HFF-Myc (cell line): ENCODE measurements at regions not wholly inside any gene's neighbourhood (a gene's known extent, or its start where the extent isn't known, plus 50 kb on each side); places are given as distances from the start of the nearest gene placed in this dataset.
A peak's percentile ranks its signal among the peaks of the same experiment; 100 is the strongest.

ENCODE experiments used
- DNase-seq: peaks from one replicate; pipeline ENCODE4 v3.0.0-alpha.2; 2011; ENCODE audit warnings: low read depth; ENCODE audit errors: extremely low read depth
- H3K4me3 ChIP-seq: replicated peaks from 2 replicates; pipeline ENCODE4 v1.5.1; 2011; ENCODE audit warnings: low read depth, mild to moderate bottlenecking, control low read depth, low read length
- TF ChIP-seq, protein P1 (sequence below): IDR thresholded peaks from 2 replicates; pipeline ENCODE4 v1.5.1; 2012; ENCODE audit warnings: mild to moderate bottlenecking, low read depth, low read length, control low read depth; ENCODE audit errors: missing control alignments

DNA sequence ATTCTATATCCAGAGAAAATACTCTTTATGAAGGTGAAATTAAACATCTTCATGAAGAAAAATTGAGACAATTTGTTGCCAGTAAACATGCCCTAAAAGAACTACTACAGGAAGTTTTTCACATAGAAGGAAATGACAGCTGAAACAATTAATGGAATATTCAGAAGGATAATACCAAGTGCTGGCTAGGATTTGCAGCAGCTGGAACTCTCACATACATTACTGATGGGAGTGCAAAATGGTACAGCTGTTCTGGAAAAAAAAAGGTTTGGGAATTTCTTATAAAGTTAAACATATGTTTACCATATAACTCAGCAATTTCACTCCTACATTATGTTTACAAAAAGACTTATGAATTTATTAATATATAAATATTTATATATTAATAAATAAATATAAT lies 193.2 kb upstream of the FAT4 start:
- TF ChIP-seq, protein P1, sequence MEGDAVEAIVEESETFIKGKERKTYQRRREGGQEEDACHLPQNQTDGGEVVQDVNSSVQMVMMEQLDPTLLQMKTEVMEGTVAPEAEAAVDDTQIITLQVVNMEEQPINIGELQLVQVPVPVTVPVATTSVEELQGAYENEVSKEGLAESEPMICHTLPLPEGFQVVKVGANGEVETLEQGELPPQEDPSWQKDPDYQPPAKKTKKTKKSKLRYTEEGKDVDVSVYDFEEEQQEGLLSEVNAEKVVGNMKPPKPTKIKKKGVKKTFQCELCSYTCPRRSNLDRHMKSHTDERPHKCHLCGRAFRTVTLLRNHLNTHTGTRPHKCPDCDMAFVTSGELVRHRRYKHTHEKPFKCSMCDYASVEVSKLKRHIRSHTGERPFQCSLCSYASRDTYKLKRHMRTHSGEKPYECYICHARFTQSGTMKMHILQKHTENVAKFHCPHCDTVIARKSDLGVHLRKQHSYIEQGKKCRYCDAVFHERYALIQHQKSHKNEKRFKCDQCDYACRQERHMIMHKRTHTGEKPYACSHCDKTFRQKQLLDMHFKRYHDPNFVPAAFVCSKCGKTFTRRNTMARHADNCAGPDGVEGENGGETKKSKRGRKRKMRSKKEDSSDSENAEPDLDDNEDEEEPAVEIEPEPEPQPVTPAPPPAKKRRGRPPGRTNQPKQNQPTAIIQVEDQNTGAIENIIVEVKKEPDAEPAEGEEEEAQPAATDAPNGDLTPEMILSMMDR = no peak
- no peak for DNase-seq
- no peak overlapping the region for H3K4me3 ChIP-seq

DNA sequence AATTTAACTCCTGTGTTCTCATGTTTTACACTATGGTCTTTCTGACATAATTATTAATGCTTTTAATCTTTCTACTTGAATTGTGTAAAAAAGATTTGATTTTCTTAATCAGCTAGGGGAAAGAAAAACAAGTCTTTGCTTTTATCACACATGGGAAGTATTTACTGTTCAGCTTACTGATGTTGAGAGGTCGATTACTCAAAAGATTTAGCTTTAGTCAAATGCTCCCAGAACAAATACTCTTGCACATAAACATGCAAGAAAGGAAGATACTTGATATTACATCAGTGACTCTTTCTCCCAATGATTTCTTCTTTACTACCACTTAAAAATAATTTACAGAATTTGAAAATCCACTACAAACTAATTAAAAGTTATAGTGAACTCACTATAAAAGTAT lies 198.3 kb upstream of the FAT4 start:
- H3K4me3 ChIP-seq = no peak overlapping the region
- TF ChIP-seq, protein P1 = no peak
- no peak for DNase-seq

DNA sequence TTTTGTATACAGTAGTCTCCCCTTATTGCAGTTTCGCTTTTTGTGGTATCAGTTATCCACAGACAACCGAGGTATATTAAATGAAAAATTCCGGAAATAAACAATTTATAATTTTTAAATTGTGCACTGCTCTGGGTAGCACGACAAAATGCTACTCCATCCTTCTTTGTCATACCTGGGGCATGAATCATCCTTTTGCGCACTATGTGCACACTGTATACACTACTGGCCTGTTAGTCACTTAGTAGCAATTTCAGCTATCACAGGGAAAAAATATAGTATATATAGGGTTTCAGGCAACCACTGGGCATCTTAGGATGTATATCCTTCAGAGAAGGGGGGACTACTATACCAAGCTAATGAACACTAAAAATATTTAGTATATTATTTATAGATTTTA lies 198.8 kb upstream of the FAT4 start:
- TF ChIP-seq, protein P1 = no peak
- DNase-seq = no peak
- no peak overlapping the region for H3K4me3 ChIP-seq

DNA sequence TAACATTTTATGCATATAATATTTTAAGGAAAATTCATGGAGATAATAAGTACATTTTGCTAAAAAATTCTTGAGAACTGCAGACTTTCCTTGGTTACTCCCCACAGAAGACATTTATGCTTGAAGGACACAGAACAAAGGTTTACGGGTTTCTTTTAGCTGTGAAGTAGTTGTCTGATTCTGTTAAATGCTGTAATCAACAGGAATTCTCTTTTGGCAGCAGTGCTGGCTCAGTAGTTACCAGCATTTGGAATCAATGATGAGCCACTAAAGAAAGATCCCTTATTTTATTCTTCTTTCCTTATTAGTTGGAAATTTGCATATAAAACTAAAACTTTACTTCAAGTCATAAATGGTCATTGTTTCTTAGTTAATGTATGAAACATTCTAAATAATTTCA lies 199.3 kb upstream of the FAT4 start:
- DNase-seq = no peak
- no peak overlapping the region for H3K4me3 ChIP-seq
- TF ChIP-seq, protein P1 = no peak

DNA sequence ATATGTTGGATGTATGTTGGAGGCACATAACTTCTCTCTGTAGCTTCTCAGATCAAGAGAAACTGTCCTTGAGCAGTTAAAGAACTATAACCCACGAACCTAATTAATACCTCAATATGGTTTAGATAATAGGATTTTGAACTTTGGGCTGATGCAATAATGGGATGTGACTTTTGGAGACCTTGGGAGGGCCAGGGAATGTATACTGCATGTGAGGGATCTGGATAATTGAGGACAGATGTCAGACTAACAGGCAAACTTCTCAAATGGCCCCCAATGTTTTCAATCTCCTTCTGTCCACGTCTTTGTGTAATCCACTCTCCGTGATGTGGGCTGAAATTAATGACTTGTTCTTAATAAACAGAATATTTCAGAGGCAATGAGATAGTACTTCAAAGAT lies 202.2 kb upstream of the FAT4 start:
- TF ChIP-seq, protein P1 = no peak
- DNase-seq = peak; percentile 9

DNA sequence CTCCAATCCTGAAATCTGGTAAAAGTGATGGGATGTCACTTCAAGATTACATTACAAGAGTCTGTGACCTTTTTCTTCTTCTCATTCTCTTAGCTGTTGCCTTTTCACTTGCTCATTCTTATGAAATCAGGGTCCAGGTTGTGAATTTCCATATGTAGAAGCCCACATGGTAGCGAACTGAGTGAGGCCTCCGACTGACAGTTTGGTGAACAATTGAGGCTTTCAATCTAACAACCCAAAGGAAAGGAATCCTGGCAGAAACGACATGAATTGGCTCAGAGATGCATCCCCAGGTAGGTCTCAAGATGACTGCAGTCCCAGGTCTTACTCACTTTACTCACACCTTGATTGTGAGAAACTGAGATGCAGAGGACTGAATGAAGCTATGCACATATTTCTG lies 203.4 kb upstream of the FAT4 start:
- no peak for DNase-seq
- H3K4me3 ChIP-seq = no peak overlapping the region
- TF ChIP-seq, protein P1 = no peak

More for the DNA sequence above, 202.2 kb upstream of the FAT4 start:
- no peak overlapping the region for H3K4me3 ChIP-seq

DNA sequence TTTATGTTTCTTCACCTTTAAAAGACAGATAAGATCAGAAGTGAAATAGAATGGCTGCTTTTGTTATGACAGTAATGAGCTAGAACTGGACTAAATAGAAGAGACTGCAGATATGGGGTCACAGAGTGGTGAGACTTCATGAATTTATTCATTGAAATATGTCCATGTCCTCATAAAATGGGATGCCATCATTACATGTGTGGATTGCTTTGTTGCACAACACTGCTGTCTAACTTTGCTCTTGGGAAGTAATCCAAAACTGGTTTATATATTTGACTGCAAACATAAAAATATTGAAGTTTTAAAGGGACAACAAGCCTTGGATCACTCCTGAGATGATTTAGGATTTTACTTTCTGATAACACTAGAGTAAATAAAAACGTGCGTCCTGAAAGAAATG lies 209.2 kb upstream of the FAT4 start:
- DNase-seq = no peak
- no peak overlapping the region for H3K4me3 ChIP-seq
- TF ChIP-seq, protein P1 = no peak
